ENCODE measurements at regions not wholly inside any gene's neighbourhood (a gene's known extent, or its start where the extent isn't known, plus 50 kb on each side); places are given as distances from the start of the nearest gene placed in this dataset.

- Histone ChIP-seq H3K27ac (ENCODE audit: control insufficient read depth, insufficient read depth) (no peak overlapping the region), H3K4me2 (ENCODE audit: control insufficient read depth, insufficient read depth) (no peak overlapping the region), H3K4me3 (no peak overlapping the region), H3K4me1 (ENCODE audit: control insufficient read depth, insufficient read depth, low read length) (no peaks in the 10 kb centered on the region), H3K36me3 (ENCODE audit: control insufficient read depth in 2 of 2, insufficient read depth in 2 of 2, low read length in 1 of 2) (no peaks in the 10 kb centered on the region), H3K9ac (ENCODE audit: control insufficient read depth, insufficient read depth, low read length) (no peak overlapping the region), H3K27me3 (replicated peaks in 1 of 2; ENCODE audit: control insufficient read depth in 2 of 2, insufficient read depth in 2 of 2, low read length in 1 of 2) (no peaks in the 10 kb centered on the region), H3K79me2 (ENCODE audit: control insufficient read depth, insufficient read depth, low read length) (no peaks in the 10 kb centered on the region), H4K20me1 (ENCODE audit: control insufficient read depth, insufficient read depth) (no peaks in the 10 kb centered on the region), H3K9me3 (replicated peaks; ENCODE audit: control insufficient read depth, insufficient read depth, low read length) (no peaks in the 10 kb centered on the region), H2AFZ (ENCODE audit: control insufficient read depth, low read depth, low read length) (no peak overlapping the region)
- no peak for FAIRE-seq
- BruUV-seq (replicated peaks), result no TSS peak
- DNase-seq (ENCODE audit: low read depth, low spot score), result no peak
- ATAC-seq, result no peak
- in situ Hi-C loops (cut with MboI) (no loop called here), intact Hi-C loops (cut with micrococcal nuclease; ENCODE audit: unreplicated experiment) (loop anchor here (10.0 kb wide), 1 partner anchor 220 kb away; no protein-coding TSS in a partner anchor)
- POLR2A ChIA-PET, result no interaction called here
- RAD21 ChIA-PET (ENCODE audit: unreplicated experiment), result no interaction called here
- WGBS (ENCODE audit: insufficient coverage, insufficient replicate concordance, low lambda C conversion rate, missing lambda C conversion rate), result 15% methylated on average over 2 of the region's 2 CpGs
- TF ChIP-seq, protein P1, sequence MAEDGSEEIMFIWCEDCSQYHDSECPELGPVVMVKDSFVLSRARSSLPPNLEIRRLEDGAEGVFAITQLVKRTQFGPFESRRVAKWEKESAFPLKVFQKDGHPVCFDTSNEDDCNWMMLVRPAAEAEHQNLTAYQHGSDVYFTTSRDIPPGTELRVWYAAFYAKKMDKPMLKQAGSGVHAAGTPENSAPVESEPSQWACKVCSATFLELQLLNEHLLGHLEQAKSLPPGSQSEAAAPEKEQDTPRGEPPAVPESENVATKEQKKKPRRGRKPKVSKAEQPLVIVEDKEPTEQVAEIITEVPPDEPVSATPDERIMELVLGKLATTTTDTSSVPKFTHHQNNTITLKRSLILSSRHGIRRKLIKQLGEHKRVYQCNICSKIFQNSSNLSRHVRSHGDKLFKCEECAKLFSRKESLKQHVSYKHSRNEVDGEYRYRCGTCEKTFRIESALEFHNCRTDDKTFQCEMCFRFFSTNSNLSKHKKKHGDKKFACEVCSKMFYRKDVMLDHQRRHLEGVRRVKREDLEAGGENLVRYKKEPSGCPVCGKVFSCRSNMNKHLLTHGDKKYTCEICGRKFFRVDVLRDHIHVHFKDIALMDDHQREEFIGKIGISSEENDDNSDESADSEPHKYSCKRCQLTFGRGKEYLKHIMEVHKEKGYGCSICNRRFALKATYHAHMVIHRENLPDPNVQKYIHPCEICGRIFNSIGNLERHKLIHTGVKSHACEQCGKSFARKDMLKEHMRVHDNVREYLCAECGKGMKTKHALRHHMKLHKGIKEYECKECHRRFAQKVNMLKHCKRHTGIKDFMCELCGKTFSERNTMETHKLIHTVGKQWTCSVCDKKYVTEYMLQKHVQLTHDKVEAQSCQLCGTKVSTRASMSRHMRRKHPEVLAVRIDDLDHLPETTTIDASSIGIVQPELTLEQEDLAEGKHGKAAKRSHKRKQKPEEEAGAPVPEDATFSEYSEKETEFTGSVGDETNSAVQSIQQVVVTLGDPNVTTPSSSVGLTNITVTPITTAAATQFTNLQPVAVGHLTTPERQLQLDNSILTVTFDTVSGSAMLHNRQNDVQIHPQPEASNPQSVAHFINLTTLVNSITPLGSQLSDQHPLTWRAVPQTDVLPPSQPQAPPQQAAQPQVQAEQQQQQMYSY (CRISPR knock-in tag; IDR thresholded peaks at IDR 0.05), result no peak
- TF ChIP-seq RELA (IDR thresholded peaks at IDR 0.05; ENCODE audit: borderline replicate concordance, partially characterized antibody) (no peak), SUZ12 (IDR thresholded peaks at IDR 0.05; ENCODE audit: unreplicated experiment) (no peak)
- CTCF ChIA-PET, result no interaction called here
- SMC1A ChIA-PET (ENCODE audit: uncharacterized antibody, unreplicated experiment), result no interaction called here
These were observed 125.4 kb upstream of the USP25 start for GRCh38 chr21:15604413-15604812.

DNA sequence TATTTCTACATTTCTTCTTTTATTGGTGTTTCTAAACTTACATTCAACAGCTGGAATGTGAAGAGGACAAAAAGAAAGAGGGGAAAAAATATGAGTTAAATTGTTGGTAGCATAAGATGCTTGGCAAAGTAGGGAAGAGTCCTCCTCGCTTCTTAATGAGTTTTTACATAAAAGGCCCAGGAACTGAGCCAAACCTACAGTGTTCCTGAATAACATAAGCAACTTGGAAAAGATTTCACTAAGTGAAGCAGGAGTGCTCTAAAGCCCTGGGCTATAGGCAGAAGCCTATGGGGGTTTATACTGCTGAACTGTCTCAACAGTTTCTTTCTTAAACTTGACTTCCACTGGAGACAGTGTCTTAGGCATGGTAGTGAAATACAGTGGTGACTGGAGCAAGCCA lies 115.0 kb upstream of the USP25 start:
- Histone ChIP-seq H2AFZ (ENCODE audit: control insufficient read depth, low read depth, low read length) (no peak overlapping the region), H3K79me2 (ENCODE audit: control insufficient read depth, insufficient read depth, low read length) (no peaks in the 10 kb centered on the region), H3K27me3 (replicated peaks in 1 of 2; ENCODE audit: control insufficient read depth in 2 of 2, insufficient read depth in 2 of 2, low read length in 1 of 2) (no peaks in the 10 kb centered on the region), H4K20me1 (ENCODE audit: control insufficient read depth, insufficient read depth) (no peaks in the 10 kb centered on the region), H3K4me2 (ENCODE audit: control insufficient read depth, insufficient read depth) (no peak overlapping the region), H3K4me1 (ENCODE audit: control insufficient read depth, insufficient read depth, low read length) (no peaks in the 10 kb centered on the region), H3K36me3 (ENCODE audit: control insufficient read depth in 2 of 2, insufficient read depth in 2 of 2, low read length in 1 of 2) (no peaks in the 10 kb centered on the region), H3K27ac (ENCODE audit: control insufficient read depth, insufficient read depth) (no peak overlapping the region), H3K4me3 (no peak overlapping the region), H3K9ac (ENCODE audit: control insufficient read depth, insufficient read depth, low read length) (no peak overlapping the region), H3K9me3 (replicated peaks; ENCODE audit: control insufficient read depth, insufficient read depth, low read length) (no peaks in the 10 kb centered on the region)
- in situ Hi-C loops (cut with MboI), result no loop called here
- FAIRE-seq (no peak), ATAC-seq (no peak), DNase-seq (ENCODE audit: low read depth, low spot score) (no peak)
- ChIA-PET POLR2A (no interaction called here), RAD21 (ENCODE audit: unreplicated experiment) (no interaction called here), CTCF (no interaction called here), SMC1A (ENCODE audit: uncharacterized antibody, unreplicated experiment) (interaction anchor here (1.3 kb wide), 1 partner anchor 26 kb away, joined by 4 read pairs; no protein-coding TSS in a partner anchor)
- 13% methylated on average over 1 of the region's 1 CpG for WGBS (ENCODE audit: insufficient coverage, insufficient replicate concordance, low lambda C conversion rate, missing lambda C conversion rate)
- no TSS peak for BruUV-seq (replicated peaks)
- intact Hi-C loops (cut with micrococcal nuclease; ENCODE audit: unreplicated experiment), result no loop called here
- no peak for TF ChIP-seq E2F8 (IDR thresholded peaks at IDR 0.05; ENCODE audit: low read depth, partially characterized antibody)
- TF ChIP-seq RAD21 (IDR thresholded peaks at IDR 0.05; ENCODE audit: insufficient read depth, low read depth, low read length), result no peak
- no peak for TF ChIP-seq NFYA (IDR thresholded peaks at IDR 0.05; ENCODE audit: borderline replicate concordance, low read depth, low read length)
- TF ChIP-seq POLR2AphosphoS2 (IDR thresholded peaks at IDR 0.05; ENCODE audit: low read depth, low read length), result no peak
- TF ChIP-seq MTA3 (IDR thresholded peaks at IDR 0.05; ENCODE audit: borderline replicate concordance, low read length), result no peak
- no peak for TF ChIP-seq ZNF384 (IDR thresholded peaks at IDR 0.05; ENCODE audit: borderline replicate concordance, low read depth, low read length)
- TF ChIP-seq ZNF24 (IDR thresholded peaks at IDR 0.05), result no peak
- TF ChIP-seq BMI1 (IDR thresholded peaks at IDR 0.05; ENCODE audit: borderline replicate concordance), result no peak
- TF ChIP-seq DPF2 (IDR thresholded peaks at IDR 0.05), result no peak
